SK-N-SH treated with all-trans-retinoic acid at 6 μM for 48 hours (cell line): ENCODE measurements at regions not wholly inside any gene's neighbourhood (a gene's known extent, or its start where the extent isn't known, plus 50 kb on each side); places are given as distances from the start of the nearest gene placed in this dataset.

Source experiments
- ATAC-seq: fragments of 200-7000 bp; cut with Tn5 transposase; 3 replicates; pipeline ENCODE4 v1.9.1; 2020; ENCODE audit warnings: mild to moderate bottlenecking, moderate library complexity
- ARNTL ChIP-seq: fragments of 450-650 bp; formaldehyde crosslinking; IDR thresholded peaks from 2 replicates; pipeline ENCODE4 v1.5.0; 2020; ENCODE audit warnings: low read depth, mild to moderate bottlenecking, moderate library complexity, borderline replicate concordance
- BACH2 ChIP-seq: fragments of 250-450 bp; sonication (Bioruptor Pico); IDR thresholded peaks from 2 replicates; pipeline ENCODE4 v1.9.0; 2021; ENCODE audit warnings: mild to moderate bottlenecking, borderline replicate concordance
- CSDC2 ChIP-seq: fragments of 250-450 bp; sonication (Bioruptor Pico); IDR thresholded peaks from 2 replicates; pipeline ENCODE4 v1.5.0; 2020; ENCODE audit warnings: mild to moderate bottlenecking, moderate library complexity
- ESRRG ChIP-seq: fragments of 250-450 bp; sonication (Bioruptor Pico); IDR thresholded peaks from 2 replicates; pipeline ENCODE4 v1.6.1; 2021; ENCODE audit warnings: mild to moderate bottlenecking
- GLIS3 ChIP-seq: fragments of 250-450 bp; sonication (Bioruptor Pico); IDR thresholded peaks from 2 replicates; pipeline ENCODE4 v1.5.0; 2020; ENCODE audit warnings: mild to moderate bottlenecking, moderate library complexity
- ISL1 ChIP-seq: fragments of 250-450 bp; sonication (Bioruptor Pico); IDR thresholded peaks from 2 replicates; pipeline ENCODE4 v2.1.2; 2022; ENCODE audit warnings: mild to moderate bottlenecking, moderate library complexity
- OSR1 ChIP-seq: fragments of 250-450 bp; sonication (Bioruptor Pico); IDR thresholded peaks from 2 replicates; pipeline ENCODE4 v1.8.0; 2022; ENCODE audit warnings: moderate library complexity, mild to moderate bottlenecking, inconsistent platforms
- PPARA ChIP-seq: fragments of 250-450 bp; sonication (Bioruptor Pico); IDR thresholded peaks from 2 replicates; pipeline ENCODE4 v1.5.0; 2020; ENCODE audit warnings: mild to moderate bottlenecking, borderline replicate concordance
- SNAI2 ChIP-seq: fragments of 250-450 bp; sonication (Bioruptor Pico); IDR thresholded peaks from 2 replicates; pipeline ENCODE4 v1.5.0; 2020; ENCODE audit warnings: mild to moderate bottlenecking, moderate library complexity
- TCF4 ChIP-seq: fragments of 250-450 bp; sonication (Bioruptor Pico); IDR thresholded peaks from 2 replicates; pipeline ENCODE4 v1.8.0; 2021; ENCODE audit warnings: mild to moderate bottlenecking, moderate library complexity, borderline replicate concordance
- TOX ChIP-seq: fragments of 250-450 bp; sonication (Bioruptor Pico); IDR thresholded peaks from 2 replicates; pipeline ENCODE4 v1.8.0; 2021; ENCODE audit warnings: mild to moderate bottlenecking, moderate library complexity, borderline replicate concordance
- ZC3H10 ChIP-seq: fragments of 250-450 bp; sonication (Bioruptor Pico); IDR thresholded peaks from 2 replicates; pipeline ENCODE4 v1.5.1; 2021; ENCODE audit warnings: mild to moderate bottlenecking, moderate library complexity
- ZFP3 ChIP-seq: fragments of 250-450 bp; sonication (Bioruptor Pico); IDR thresholded peaks from 2 replicates; pipeline ENCODE4 v1.5.0; 2020; ENCODE audit warnings: mild to moderate bottlenecking, moderate library complexity
- ZFP30 ChIP-seq: fragments of 450-650 bp; formaldehyde crosslinking; IDR thresholded peaks from 2 replicates; pipeline ENCODE4 v1.5.0; 2022; ENCODE audit warnings: mild to moderate bottlenecking, moderate library complexity
- ZNF565 ChIP-seq: fragments of 450-650 bp; formaldehyde crosslinking; conservative IDR thresholded peaks from 2 replicates; pipeline ENCODE4 v1.5.0; 2020; ENCODE audit warnings: low read depth, mild to moderate bottlenecking, moderate library complexity
- ZNF70 ChIP-seq: fragments of 450-650 bp; formaldehyde crosslinking; IDR thresholded peaks from 2 replicates; pipeline ENCODE4 v1.5.0; 2020; ENCODE audit warnings: mild to moderate bottlenecking, moderate library complexity
- ZNF8 ChIP-seq: fragments of 450-650 bp; formaldehyde crosslinking; IDR thresholded peaks from 2 replicates; pipeline ENCODE4 v1.5.0; 2020; ENCODE audit warnings: mild to moderate bottlenecking, moderate library complexity
- TF ChIP-seq, protein P1 (sequence below): fragments of 250-450 bp; sonication (Bioruptor Pico); IDR thresholded peaks from 2 replicates; pipeline ENCODE4 v1.5.1; 2021; ENCODE audit warnings: mild to moderate bottlenecking, moderate library complexity
- TF ChIP-seq, protein P2 (sequence below): fragments of 250-450 bp; sonication (Bioruptor Pico); IDR thresholded peaks from 2 replicates; pipeline ENCODE4 v1.5.0; 2020; ENCODE audit warnings: mild to moderate bottlenecking, moderate library complexity
- TF ChIP-seq, protein P3 (sequence below): fragments of 250-450 bp; sonication (Bioruptor Pico); IDR thresholded peaks from 2 replicates; pipeline ENCODE4 v1.8.0; 2020; ENCODE audit warnings: mild to moderate bottlenecking, moderate library complexity, borderline replicate concordance
- TF ChIP-seq, protein P4 (sequence below): fragments of 250-450 bp; sonication (Bioruptor Pico); IDR thresholded peaks from 2 replicates; pipeline ENCODE4 v1.5.1; 2020; ENCODE audit warnings: low read depth, mild to moderate bottlenecking, moderate library complexity
- TF ChIP-seq, protein P5 (sequence below): fragments of 250-450 bp; sonication (Bioruptor Pico); IDR thresholded peaks from 2 replicates; pipeline ENCODE4 v1.8.0; 2021; ENCODE audit warnings: low read depth, mild to moderate bottlenecking, moderate library complexity, borderline replicate concordance

DNA sequence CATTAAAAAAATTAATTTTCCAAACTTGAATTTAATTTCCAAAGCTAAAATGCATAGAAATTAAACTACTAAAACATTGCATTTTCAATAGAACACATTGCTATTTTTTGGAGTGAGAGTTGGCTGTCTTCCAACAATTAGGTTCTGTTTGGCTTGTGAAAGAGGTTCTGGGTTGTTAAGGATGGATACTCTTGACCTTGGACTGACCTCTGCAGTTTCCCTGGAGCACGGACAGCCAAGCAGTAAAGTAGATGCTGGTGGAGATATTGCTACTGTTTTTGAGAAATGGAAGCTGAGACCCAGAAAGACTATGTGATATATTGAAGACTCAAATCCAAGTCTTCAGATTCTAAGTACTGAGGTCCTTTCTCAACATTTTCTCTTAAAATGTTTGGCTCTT is 95.9 kb upstream of the CHD6 start:
- ATAC-seq = no peak
- TF ChIP-seq TCF4 (CRISPR knock-in tag) (no peak), BACH2 (CRISPR knock-in tag) (no peak), ARNTL (CRISPR knock-in tag) (no peak), TOX (CRISPR knock-in tag) (no peak), PPARA (CRISPR knock-in tag) (no peak), ZNF565 (CRISPR knock-in tag) (no peak), ZFP3 (CRISPR knock-in tag) (no peak), ZNF70 (CRISPR knock-in tag) (no peak), SNAI2 (CRISPR knock-in tag) (no peak), ZNF8 (no peak), ZC3H10 (no peak), OSR1 (no peak), ISL1 (CRISPR knock-in tag) (no peak), ZFP30 (CRISPR knock-in tag) (no peak), CSDC2 (CRISPR knock-in tag) (no peak)
- TF ChIP-seq, protein P1, sequence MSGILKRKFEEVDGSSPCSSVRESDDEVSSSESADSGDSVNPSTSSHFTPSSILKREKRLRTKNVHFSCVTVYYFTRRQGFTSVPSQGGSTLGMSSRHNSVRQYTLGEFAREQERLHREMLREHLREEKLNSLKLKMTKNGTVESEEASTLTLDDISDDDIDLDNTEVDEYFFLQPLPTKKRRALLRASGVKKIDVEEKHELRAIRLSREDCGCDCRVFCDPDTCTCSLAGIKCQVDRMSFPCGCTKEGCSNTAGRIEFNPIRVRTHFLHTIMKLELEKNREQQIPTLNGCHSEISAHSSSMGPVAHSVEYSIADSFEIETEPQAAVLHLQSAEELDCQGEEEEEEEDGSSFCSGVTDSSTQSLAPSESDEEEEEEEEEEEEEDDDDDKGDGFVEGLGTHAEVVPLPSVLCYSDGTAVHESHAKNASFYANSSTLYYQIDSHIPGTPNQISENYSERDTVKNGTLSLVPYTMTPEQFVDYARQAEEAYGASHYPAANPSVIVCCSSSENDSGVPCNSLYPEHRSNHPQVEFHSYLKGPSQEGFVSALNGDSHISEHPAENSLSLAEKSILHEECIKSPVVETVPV (CRISPR knock-in tag) = no peak
- TF ChIP-seq, protein P2, sequence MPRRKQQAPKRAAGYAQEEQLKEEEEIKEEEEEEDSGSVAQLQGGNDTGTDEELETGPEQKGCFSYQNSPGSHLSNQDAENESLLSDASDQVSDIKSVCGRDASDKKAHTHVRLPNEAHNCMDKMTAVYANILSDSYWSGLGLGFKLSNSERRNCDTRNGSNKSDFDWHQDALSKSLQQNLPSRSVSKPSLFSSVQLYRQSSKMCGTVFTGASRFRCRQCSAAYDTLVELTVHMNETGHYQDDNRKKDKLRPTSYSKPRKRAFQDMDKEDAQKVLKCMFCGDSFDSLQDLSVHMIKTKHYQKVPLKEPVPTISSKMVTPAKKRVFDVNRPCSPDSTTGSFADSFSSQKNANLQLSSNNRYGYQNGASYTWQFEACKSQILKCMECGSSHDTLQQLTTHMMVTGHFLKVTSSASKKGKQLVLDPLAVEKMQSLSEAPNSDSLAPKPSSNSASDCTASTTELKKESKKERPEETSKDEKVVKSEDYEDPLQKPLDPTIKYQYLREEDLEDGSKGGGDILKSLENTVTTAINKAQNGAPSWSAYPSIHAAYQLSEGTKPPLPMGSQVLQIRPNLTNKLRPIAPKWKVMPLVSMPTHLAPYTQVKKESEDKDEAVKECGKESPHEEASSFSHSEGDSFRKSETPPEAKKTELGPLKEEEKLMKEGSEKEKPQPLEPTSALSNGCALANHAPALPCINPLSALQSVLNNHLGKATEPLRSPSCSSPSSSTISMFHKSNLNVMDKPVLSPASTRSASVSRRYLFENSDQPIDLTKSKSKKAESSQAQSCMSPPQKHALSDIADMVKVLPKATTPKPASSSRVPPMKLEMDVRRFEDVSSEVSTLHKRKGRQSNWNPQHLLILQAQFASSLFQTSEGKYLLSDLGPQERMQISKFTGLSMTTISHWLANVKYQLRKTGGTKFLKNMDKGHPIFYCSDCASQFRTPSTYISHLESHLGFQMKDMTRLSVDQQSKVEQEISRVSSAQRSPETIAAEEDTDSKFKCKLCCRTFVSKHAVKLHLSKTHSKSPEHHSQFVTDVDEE = no peak
- TF ChIP-seq, protein P3, sequence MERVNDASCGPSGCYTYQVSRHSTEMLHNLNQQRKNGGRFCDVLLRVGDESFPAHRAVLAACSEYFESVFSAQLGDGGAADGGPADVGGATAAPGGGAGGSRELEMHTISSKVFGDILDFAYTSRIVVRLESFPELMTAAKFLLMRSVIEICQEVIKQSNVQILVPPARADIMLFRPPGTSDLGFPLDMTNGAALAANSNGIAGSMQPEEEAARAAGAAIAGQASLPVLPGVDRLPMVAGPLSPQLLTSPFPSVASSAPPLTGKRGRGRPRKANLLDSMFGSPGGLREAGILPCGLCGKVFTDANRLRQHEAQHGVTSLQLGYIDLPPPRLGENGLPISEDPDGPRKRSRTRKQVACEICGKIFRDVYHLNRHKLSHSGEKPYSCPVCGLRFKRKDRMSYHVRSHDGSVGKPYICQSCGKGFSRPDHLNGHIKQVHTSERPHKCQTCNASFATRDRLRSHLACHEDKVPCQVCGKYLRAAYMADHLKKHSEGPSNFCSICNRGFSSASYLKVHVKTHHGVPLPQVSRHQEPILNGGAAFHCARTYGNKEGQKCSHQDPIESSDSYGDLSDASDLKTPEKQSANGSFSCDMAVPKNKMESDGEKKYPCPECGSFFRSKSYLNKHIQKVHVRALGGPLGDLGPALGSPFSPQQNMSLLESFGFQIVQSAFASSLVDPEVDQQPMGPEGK (CRISPR knock-in tag) = no peak
- TF ChIP-seq, protein P4, sequence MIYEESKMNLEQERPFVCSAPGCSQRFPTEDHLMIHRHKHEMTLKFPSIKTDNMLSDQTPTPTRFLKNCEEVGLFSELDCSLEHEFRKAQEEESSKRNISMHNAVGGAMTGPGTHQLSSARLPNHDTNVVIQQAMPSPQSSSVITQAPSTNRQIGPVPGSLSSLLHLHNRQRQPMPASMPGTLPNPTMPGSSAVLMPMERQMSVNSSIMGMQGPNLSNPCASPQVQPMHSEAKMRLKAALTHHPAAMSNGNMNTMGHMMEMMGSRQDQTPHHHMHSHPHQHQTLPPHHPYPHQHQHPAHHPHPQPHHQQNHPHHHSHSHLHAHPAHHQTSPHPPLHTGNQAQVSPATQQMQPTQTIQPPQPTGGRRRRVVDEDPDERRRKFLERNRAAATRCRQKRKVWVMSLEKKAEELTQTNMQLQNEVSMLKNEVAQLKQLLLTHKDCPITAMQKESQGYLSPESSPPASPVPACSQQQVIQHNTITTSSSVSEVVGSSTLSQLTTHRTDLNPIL (CRISPR knock-in tag) = no peak

DNA sequence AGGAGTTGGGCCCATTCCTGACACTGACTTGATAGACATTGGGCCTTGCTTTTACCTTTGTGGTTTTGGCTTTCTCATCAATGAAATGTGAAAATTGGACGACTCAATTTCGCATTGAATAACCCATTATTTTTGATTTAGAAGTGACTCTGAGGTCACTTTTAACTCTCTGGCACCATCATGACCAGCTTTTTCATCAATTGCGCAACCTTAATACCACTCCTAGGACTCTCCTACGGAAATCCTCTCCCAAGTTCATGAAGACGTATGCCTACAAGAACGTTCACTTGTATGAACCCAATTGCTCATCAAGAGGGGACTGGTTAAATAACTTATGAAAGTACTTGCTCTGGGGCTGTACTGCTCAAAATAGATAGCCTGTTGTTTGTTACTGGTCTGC is 86.7 kb upstream of the CHD6 start:
- no peak for TF ChIP-seq SNAI2 (CRISPR knock-in tag)
- TF ChIP-seq ESRRG (CRISPR knock-in tag) = no peak
- TF ChIP-seq, protein P5, sequence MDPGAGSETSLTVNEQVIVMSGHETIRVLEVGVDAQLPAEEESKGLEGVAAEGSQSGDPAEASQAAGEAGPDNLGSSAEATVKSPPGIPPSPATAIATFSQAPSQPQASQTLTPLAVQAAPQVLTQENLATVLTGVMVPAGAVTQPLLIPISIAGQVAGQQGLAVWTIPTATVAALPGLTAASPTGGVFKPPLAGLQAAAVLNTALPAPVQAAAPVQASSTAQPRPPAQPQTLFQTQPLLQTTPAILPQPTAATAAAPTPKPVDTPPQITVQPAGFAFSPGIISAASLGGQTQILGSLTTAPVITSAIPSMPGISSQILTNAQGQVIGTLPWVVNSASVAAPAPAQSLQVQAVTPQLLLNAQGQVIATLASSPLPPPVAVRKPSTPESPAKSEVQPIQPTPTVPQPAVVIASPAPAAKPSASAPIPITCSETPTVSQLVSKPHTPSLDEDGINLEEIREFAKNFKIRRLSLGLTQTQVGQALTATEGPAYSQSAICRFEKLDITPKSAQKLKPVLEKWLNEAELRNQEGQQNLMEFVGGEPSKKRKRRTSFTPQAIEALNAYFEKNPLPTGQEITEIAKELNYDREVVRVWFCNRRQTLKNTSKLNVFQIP (CRISPR knock-in tag) = no peak
- TF ChIP-seq, protein P3 (CRISPR knock-in tag) = no peak
- no peak for TF ChIP-seq BACH2 (CRISPR knock-in tag)
- TF ChIP-seq PPARA (CRISPR knock-in tag) = no peak
- TF ChIP-seq ZFP3 (CRISPR knock-in tag) = no peak
- no peak for TF ChIP-seq ARNTL (CRISPR knock-in tag)
- TF ChIP-seq ZNF8 = no peak
- no peak for TF ChIP-seq GLIS3 (CRISPR knock-in tag)
- TF ChIP-seq, protein P2 = no peak
- no peak for TF ChIP-seq CSDC2 (CRISPR knock-in tag)
- TF ChIP-seq TCF4 (CRISPR knock-in tag) = no peak
- TF ChIP-seq ZC3H10 = no peak
- TF ChIP-seq, all 23 proteins: peak for 0
- ATAC-seq = no peak
